ENCODE measurements at regions not wholly inside any gene's neighbourhood (a gene's known extent, or its start where the extent isn't known, plus 50 kb on each side); places are given as distances from the start of the nearest gene placed in this dataset.

DNA sequence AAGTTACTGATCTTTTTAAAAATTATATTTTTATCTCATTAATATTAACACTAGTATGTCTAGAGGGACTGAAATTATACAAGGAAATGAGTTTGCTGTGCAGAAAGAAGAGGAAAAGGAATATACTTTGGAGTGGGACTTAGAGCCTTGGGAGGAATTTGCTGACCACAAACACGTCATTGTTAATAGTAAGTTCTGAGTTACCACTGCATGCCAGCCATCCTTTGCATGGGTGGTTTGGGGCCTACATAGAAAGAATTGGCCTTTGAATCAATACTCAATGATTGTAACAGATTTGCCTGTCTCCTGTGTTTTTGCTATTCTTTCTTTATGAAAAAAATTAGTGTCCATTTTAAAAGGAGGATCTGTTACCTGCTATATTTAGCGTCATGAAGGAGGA lies 232.6 kb upstream of the TNC start:
- TF ChIP-seq, protein P1, sequence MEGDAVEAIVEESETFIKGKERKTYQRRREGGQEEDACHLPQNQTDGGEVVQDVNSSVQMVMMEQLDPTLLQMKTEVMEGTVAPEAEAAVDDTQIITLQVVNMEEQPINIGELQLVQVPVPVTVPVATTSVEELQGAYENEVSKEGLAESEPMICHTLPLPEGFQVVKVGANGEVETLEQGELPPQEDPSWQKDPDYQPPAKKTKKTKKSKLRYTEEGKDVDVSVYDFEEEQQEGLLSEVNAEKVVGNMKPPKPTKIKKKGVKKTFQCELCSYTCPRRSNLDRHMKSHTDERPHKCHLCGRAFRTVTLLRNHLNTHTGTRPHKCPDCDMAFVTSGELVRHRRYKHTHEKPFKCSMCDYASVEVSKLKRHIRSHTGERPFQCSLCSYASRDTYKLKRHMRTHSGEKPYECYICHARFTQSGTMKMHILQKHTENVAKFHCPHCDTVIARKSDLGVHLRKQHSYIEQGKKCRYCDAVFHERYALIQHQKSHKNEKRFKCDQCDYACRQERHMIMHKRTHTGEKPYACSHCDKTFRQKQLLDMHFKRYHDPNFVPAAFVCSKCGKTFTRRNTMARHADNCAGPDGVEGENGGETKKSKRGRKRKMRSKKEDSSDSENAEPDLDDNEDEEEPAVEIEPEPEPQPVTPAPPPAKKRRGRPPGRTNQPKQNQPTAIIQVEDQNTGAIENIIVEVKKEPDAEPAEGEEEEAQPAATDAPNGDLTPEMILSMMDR (IDR thresholded peaks at IDR 0.05): no peak
- TF ChIP-seq POLR2A (IDR thresholded peaks at IDR 0.05): no peak
